OCI-LY7 (cell line): ENCODE measurements at regions not wholly inside any gene's neighbourhood (a gene's known extent, or its start where the extent isn't known, plus 50 kb on each side); places are given as distances from the start of the nearest gene placed in this dataset.

ENCODE experiments used
- BruUV-seq: library from RNA; stranded (reverse); fragments of 400-500 nt; replicated peaks from 2 replicates; lab custom pipeline; 2021; lab: Mats Ljungman, UMichigan
- CTCF ChIA-PET: fragments of 300-600 bp; sonication (Branson Sonifier 250); formaldehyde crosslinking; loops from one replicate; lab custom pipeline; 2022; ENCODE audit warnings: antibody characterized with exemption; ENCODE audit not compliant: unreplicated experiment; lab: Charles Lee
- POLR2A ChIA-PET: fragments of 300-600 bp; sonication (Branson Sonifier 250); formaldehyde crosslinking; loops from one replicate; lab custom pipeline; 2022; ENCODE audit warnings: antibody characterized with exemption; lab: Charles Lee
- DNase-seq: peaks from one replicate; pipeline ENCODE4 v3.0.0-alpha.2; 2015; ENCODE audit warnings: low spot score
- H2AFZ ChIP-seq: fragments of 200-600 bp; sonication (generic), shearing (Covaris generic); 2 replicates; pipeline ENCODE4 v1.6.1; 2014; ENCODE audit warnings: mild to moderate bottlenecking, antibody characterized with exemption, low read length, moderate library complexity
- H3K27ac ChIP-seq: fragments of 200-600 bp; sonication (generic); 2 replicates; pipeline ENCODE4 v1.5.1; 2014; ENCODE audit warnings: mixed run types, low read depth, mild to moderate bottlenecking, moderate library complexity, low read length, inconsistent platforms; ENCODE audit not compliant: poor library complexity, severe bottlenecking
- H3K36me3 ChIP-seq: fragments of 200-600 bp; sonication (generic); 2 replicates; pipeline ENCODE4 v1.6.1; 2014; ENCODE audit warnings: mild to moderate bottlenecking, antibody characterized with exemption, low read length, moderate library complexity, mixed read lengths; ENCODE audit not compliant: insufficient read depth
- H3K4me1 ChIP-seq: fragments of 200-600 bp; sonication (generic); 2 replicates; pipeline ENCODE4 v1.5.1; 2014; ENCODE audit warnings: mild to moderate bottlenecking, low read length; ENCODE audit not compliant: insufficient read depth, poor library complexity, severe bottlenecking
- H3K4me2 ChIP-seq: fragments of 200-600 bp; sonication (generic); 2 replicates; pipeline ENCODE4 v1.6.1; 2014; ENCODE audit warnings: mild to moderate bottlenecking, low read length
- H3K4me3 ChIP-seq: fragments of 200-600 bp; sonication (generic); 2 replicates; pipeline ENCODE4 v1.5.1; 2014; ENCODE audit warnings: mild to moderate bottlenecking, low read depth, low read length; ENCODE audit not compliant: poor library complexity, severe bottlenecking
- H3K79me2 ChIP-seq: fragments of 200-600 bp; sonication (generic); 2 replicates; pipeline ENCODE4 v1.6.1; 2016; ENCODE audit warnings: low read depth, mild to moderate bottlenecking, low read length, moderate library complexity, mixed read lengths; ENCODE audit not compliant: insufficient read depth
- H3K9me2 ChIP-seq: fragments of 200-600 bp; sonication (generic); 2 replicates; pipeline ENCODE4 v1.6.1; 2016; ENCODE audit warnings: mild to moderate bottlenecking, low read length, mixed read lengths; ENCODE audit not compliant: insufficient read depth
- H3K9me3 ChIP-seq: fragments of 200-600 bp; sonication (generic); 2 replicates; pipeline ENCODE4 v1.6.1; 2014; ENCODE audit warnings: mild to moderate bottlenecking, mixed run types, low read length, mixed read lengths
- H4K20me1 ChIP-seq: fragments of 200-600 bp; sonication (generic); 2 replicates; pipeline ENCODE4 v1.6.1; 2014; ENCODE audit warnings: mild to moderate bottlenecking, antibody characterized with exemption, low read length, moderate library complexity, mixed read lengths; ENCODE audit not compliant: insufficient read depth
- EZH2phosphoT487 ChIP-seq: fragments of 200-600 bp; sonication (generic); IDR thresholded peaks from 2 replicates; pipeline ENCODE4 v1.6.1; 2018; ENCODE audit warnings: low read depth, borderline replicate concordance, mild to moderate bottlenecking, mixed run types, antibody characterized with exemption, low read length, moderate library complexity, mixed read lengths
- intact Hi-C: fragments of 100-400 bp; cut with micrococcal nuclease; formaldehyde crosslinking; loops from one replicate; pipeline ENCODE4 v1.10.0; 2022; ENCODE audit not compliant: unreplicated experiment
- TF ChIP-seq, protein P1 (sequence below): fragments of 200-600 bp; sonication (generic); conservative IDR thresholded peaks from 2 replicates; pipeline ENCODE4 v1.5.1; 2014; ENCODE audit warnings: mild to moderate bottlenecking, antibody characterized with exemption, low read length, moderate library complexity, mixed read lengths

DNA sequence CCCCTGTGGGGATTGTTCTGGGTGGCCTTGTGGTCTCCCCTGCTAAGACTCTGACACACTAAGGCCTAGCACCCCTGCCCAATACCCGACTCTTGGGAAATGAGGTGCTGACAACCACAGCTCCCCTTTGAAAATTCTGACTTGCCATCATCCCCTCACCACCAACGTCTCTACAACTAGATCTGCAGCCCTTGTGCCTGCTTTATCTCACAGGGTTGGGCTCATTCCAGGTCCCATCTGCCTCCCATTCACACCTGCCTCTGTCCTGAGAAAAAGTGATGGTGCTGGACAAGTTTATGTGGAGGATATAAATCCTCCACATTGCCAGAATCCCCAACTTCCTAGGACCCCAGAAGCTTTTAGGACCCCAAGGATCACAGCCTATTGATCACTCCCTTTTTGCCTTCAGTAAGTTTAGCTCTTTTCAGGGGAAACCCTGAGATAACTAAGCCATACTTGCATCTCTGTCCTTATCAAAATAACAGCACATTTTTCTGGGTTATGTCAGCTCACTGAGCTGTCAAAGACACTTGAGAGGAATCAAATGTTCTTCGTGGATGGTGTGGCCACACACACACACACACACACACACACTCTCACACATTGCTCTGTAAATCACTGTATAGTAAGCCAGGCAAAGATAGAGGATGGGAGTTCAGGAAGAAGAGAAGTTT is 136.8 kb upstream of the CES5A start:
- Histone ChIP-seq H3K27ac (no peak overlapping the region), H3K4me3 (no peak overlapping the region), H3K36me3 (no peaks in the 10 kb centered on the region), H3K9me3 (no peaks in the 10 kb centered on the region), H3K9me2 (no peaks in the 10 kb centered on the region), H3K79me2 (no peaks in the 10 kb centered on the region), H2AFZ (no peak overlapping the region), H4K20me1 (no peaks in the 10 kb centered on the region), H3K4me2 (no peak overlapping the region), H3K4me1 (no peaks in the 10 kb centered on the region)
- ChIA-PET POLR2A (no interaction called here), CTCF (no interaction called here)
- no peak for TF ChIP-seq EZH2phosphoT487
- TF ChIP-seq, protein P1, sequence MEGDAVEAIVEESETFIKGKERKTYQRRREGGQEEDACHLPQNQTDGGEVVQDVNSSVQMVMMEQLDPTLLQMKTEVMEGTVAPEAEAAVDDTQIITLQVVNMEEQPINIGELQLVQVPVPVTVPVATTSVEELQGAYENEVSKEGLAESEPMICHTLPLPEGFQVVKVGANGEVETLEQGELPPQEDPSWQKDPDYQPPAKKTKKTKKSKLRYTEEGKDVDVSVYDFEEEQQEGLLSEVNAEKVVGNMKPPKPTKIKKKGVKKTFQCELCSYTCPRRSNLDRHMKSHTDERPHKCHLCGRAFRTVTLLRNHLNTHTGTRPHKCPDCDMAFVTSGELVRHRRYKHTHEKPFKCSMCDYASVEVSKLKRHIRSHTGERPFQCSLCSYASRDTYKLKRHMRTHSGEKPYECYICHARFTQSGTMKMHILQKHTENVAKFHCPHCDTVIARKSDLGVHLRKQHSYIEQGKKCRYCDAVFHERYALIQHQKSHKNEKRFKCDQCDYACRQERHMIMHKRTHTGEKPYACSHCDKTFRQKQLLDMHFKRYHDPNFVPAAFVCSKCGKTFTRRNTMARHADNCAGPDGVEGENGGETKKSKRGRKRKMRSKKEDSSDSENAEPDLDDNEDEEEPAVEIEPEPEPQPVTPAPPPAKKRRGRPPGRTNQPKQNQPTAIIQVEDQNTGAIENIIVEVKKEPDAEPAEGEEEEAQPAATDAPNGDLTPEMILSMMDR: no peak
- no peak for DNase-seq
- no TSS peak for BruUV-seq
- intact Hi-C loops: no loop called here

DNA sequence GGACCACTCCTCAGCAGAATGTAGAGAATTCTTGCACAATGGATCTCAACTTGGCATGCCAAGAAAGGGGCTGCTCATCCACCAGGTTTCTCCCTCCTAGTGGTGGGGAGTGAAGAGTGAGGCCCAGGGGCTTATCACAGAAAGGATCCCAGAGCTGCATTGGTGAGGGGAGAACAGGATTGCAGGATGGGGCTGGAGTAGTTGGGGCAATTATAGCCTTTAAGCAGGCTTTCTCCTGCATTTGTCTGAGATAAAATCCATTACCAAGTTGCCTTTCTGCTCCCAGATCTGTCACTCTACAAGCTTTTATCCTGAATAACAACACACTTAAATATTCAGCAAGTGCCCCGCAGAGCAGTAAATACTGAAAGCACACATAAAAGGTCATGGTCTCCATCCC is 130.8 kb upstream of the CES5A start:
- DNase-seq: no peak
- BruUV-seq: no TSS peak
- no peak overlapping the region for H3K4me3 ChIP-seq
- intact Hi-C loops: no loop called here
- H3K9me2 ChIP-seq: no peaks in the 10 kb centered on the region
- H3K79me2 ChIP-seq: no peaks in the 10 kb centered on the region
- no peaks in the 10 kb centered on the region for H4K20me1 ChIP-seq
- CTCF ChIA-PET: no interaction called here
- POLR2A ChIA-PET: interaction anchor here (1.1 kb wide), 1 partner anchor 10 kb away, joined by 3 read pairs; no protein-coding TSS in a partner anchor
- no peak overlapping the region for H2AFZ ChIP-seq
- no peaks in the 10 kb centered on the region for H3K9me3 ChIP-seq
- TF ChIP-seq, protein P1: no peak
- no peak for TF ChIP-seq EZH2phosphoT487
- no peaks in the 10 kb centered on the region for H3K36me3 ChIP-seq
- no peak overlapping the region for H3K27ac ChIP-seq
- H3K4me1 ChIP-seq: no peaks in the 10 kb centered on the region
- no peak overlapping the region for H3K4me2 ChIP-seq

DNA sequence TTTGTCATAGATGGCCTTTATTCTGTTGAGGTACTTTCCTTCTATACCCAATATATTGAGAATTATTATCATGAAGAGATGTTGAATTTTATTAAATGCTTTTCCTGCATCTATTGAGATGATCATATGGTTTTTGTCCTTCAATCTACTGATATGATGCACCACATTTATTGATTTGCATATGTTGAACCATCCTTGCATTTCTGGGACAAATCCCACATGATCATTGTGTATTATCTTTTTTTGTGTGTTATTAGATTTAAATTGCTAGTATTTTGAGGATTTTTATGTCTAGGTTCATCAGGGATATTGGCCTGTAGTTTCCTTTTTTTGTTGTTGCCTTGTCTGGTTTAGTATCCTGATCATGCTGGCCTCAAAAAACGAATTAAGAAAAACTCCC is 124.5 kb upstream of the CES5A start:
- intact Hi-C loops: no loop called here
- no peak for TF ChIP-seq EZH2phosphoT487
- TF ChIP-seq, protein P1: no peak
- no peaks in the 10 kb centered on the region for H3K79me2 ChIP-seq
- no peak overlapping the region for H3K4me2 ChIP-seq
- no TSS peak for BruUV-seq
- no peak overlapping the region for H2AFZ ChIP-seq
- ChIA-PET POLR2A (interaction anchor here (0.7 kb wide), 1 partner anchor 51 kb away, joined by 3 read pairs; no protein-coding TSS in a partner anchor), CTCF (no interaction called here)
- H3K4me1 ChIP-seq: no peaks in the 10 kb centered on the region
- H3K27ac ChIP-seq: no peak overlapping the region
- no peak overlapping the region for H3K4me3 ChIP-seq
- no peak for DNase-seq
- H3K9me3 ChIP-seq: 0 out of 2 replicates have a peak, but pooled peaks cover 5% of the 10 kb centered on the region
- H3K9me2 ChIP-seq: no peaks in the 10 kb centered on the region
- H4K20me1 ChIP-seq: no peaks in the 10 kb centered on the region
- no peaks in the 10 kb centered on the region for H3K36me3 ChIP-seq
